Loucy (cell line): ENCODE measurements at regions not wholly inside any gene's neighbourhood (a gene's known extent, or its start where the extent isn't known, plus 50 kb on each side); places are given as distances from the start of the nearest gene placed in this dataset.

Experiments
- H2AFZ ChIP-seq: fragments of 200-600 bp; sonication (generic); 2 replicates; pipeline ENCODE4 v1.6.0; 2016; ENCODE audit warnings: antibody characterized with exemption, mild to moderate bottlenecking, low read length, moderate library complexity
- H3F3A ChIP-seq: fragments of 200-600 bp; 2 replicates; pipeline ENCODE4 v1.6.0; 2016; ENCODE audit warnings: antibody characterized with exemption, low read depth, mild to moderate bottlenecking
- H3K27me3 ChIP-seq: fragments of 200-600 bp; sonication (generic); 2 replicates; pipeline ENCODE4 v1.6.1; 2014; ENCODE audit warnings: low read length, mild to moderate bottlenecking; ENCODE audit not compliant: insufficient read depth, poor library complexity, severe bottlenecking
- H3K36me3 ChIP-seq: fragments of 200-600 bp; sonication (generic); 2 replicates; pipeline ENCODE4 v1.6.1; 2016; ENCODE audit warnings: low read length; ENCODE audit not compliant: insufficient read depth
- H3K4me1 ChIP-seq: fragments of 200-600 bp; sonication (generic); 2 replicates; pipeline ENCODE4 v1.5.1; 2014; ENCODE audit warnings: low read length, mild to moderate bottlenecking; ENCODE audit not compliant: insufficient read depth, poor library complexity, severe bottlenecking
- H3K4me2 ChIP-seq: fragments of 200-600 bp; sonication (generic); 2 replicates; pipeline ENCODE4 v1.6.0; 2014; ENCODE audit warnings: antibody characterized with exemption, low read length, low read depth, mild to moderate bottlenecking; ENCODE audit not compliant: poor library complexity, severe bottlenecking
- H3K4me3 ChIP-seq: fragments of 200-600 bp; sonication (generic); 2 replicates; pipeline ENCODE4 v1.5.1; 2014; ENCODE audit warnings: low read length, mild to moderate bottlenecking, mixed read lengths; ENCODE audit not compliant: poor library complexity, severe bottlenecking
- H3K79me2 ChIP-seq: fragments of 200-600 bp; sonication (generic); 2 replicates; pipeline ENCODE4 v1.6.1; 2014; ENCODE audit warnings: low read length; ENCODE audit not compliant: insufficient read depth
- H3K9ac ChIP-seq: fragments of 200-600 bp; sonication (generic); 2 replicates; pipeline ENCODE4 v1.6.0; 2014; ENCODE audit warnings: mild to moderate bottlenecking, low read depth, low read length, moderate library complexity; ENCODE audit not compliant: poor library complexity, severe bottlenecking
- H3K9me2 ChIP-seq: fragments of 200-600 bp; sonication (generic); replicated peaks from 2 replicates; pipeline ENCODE4 v1.6.1; 2016; ENCODE audit warnings: low read depth, low read length, mixed read lengths
- H3K9me3 ChIP-seq: fragments of 200-600 bp; sonication (generic); 2 replicates; pipeline ENCODE4 v1.6.1; 2014; ENCODE audit warnings: mild to moderate bottlenecking, antibody characterized with exemption, low read length, low read depth; ENCODE audit not compliant: insufficient read depth
- H4K20me1 ChIP-seq: fragments of 200-600 bp; sonication (generic); 2 replicates; pipeline ENCODE4 v1.6.0; 2014; ENCODE audit warnings: antibody characterized with exemption, low read length, mild to moderate bottlenecking; ENCODE audit not compliant: insufficient read depth, poor library complexity, severe bottlenecking
- EZH2phosphoT487 ChIP-seq: fragments of 200-600 bp; IDR thresholded peaks from 2 replicates; pipeline ENCODE4 v1.6.1; 2018; ENCODE audit warnings: antibody characterized with exemption, mild to moderate bottlenecking, moderate library complexity, borderline replicate concordance
- TF ChIP-seq, protein P1 (sequence below): fragments of 200-600 bp; sonication (generic); conservative IDR thresholded peaks from 2 replicates; pipeline ENCODE4 v1.5.1; 2014; ENCODE audit warnings: mild to moderate bottlenecking, antibody characterized with exemption, low read length

DNA sequence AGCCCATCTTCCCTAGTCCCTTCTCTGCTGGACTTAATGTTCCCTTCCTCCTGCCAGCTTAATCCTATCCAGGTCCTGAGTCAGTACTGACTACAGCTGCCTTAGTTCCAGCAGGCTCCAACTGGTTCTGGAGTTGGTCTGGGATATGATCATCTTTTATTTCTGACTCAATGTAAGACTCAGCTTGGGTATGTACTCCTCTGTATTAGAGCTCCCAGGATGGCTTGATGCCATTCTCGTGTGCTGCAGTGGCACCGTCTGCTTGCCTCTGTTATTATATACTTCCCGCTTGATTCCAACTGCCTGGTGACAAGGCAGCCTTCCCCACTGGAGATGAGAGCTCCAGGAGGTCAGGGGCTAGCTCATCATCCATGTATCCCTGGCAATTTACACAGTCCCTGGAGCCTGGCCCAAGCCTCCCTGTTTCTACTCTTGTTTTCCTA lies 164.4 kb upstream of the DPT start:
- Histone ChIP-seq H3K4me1 (no peaks in the 10 kb centered on the region), H3K9me2 (no peaks in the 10 kb centered on the region), H3K79me2 (no peaks in the 10 kb centered on the region), H4K20me1 (no peaks in the 10 kb centered on the region), H3K27me3 (peaks cover 53% of the 10 kb centered on the region), H3F3A (no peaks in the 10 kb centered on the region), H3K4me2 (no peak overlapping the region), H3K36me3 (no peaks in the 10 kb centered on the region), H3K9me3 (no peaks in the 10 kb centered on the region), H3K4me3 (no peak overlapping the region), H3K9ac (no peak overlapping the region), H2AFZ (no peak overlapping the region)
- TF ChIP-seq, protein P1, sequence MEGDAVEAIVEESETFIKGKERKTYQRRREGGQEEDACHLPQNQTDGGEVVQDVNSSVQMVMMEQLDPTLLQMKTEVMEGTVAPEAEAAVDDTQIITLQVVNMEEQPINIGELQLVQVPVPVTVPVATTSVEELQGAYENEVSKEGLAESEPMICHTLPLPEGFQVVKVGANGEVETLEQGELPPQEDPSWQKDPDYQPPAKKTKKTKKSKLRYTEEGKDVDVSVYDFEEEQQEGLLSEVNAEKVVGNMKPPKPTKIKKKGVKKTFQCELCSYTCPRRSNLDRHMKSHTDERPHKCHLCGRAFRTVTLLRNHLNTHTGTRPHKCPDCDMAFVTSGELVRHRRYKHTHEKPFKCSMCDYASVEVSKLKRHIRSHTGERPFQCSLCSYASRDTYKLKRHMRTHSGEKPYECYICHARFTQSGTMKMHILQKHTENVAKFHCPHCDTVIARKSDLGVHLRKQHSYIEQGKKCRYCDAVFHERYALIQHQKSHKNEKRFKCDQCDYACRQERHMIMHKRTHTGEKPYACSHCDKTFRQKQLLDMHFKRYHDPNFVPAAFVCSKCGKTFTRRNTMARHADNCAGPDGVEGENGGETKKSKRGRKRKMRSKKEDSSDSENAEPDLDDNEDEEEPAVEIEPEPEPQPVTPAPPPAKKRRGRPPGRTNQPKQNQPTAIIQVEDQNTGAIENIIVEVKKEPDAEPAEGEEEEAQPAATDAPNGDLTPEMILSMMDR, result no peak
- TF ChIP-seq EZH2phosphoT487, result no peak

DNA sequence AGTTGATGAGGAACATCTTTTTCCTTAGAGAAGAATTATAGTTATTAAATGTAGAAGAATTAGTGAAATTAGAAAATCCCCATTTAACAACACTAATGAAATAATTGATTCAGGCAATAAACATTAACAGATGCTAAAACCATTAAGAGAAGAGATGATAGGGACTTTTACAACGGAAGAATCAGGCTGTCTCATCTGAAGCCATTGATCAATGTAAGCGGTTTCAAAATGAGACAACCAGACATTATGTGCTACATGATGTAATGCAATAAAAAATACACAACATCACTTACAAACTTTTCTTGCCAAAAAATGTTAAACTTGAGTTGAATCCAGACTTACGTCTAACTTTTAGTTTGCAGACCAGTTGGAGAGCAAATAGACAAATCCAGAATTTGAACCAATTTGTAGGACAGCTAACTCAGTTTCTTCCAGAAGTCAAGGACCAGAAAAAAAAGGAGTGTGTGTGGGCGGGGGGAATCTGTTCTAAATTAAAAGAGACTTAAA lies 165.4 kb upstream of the DPT start:
- H3K9me2 ChIP-seq, result no peaks in the 10 kb centered on the region
- TF ChIP-seq, protein P1, result no peak
- no peak for TF ChIP-seq EZH2phosphoT487
- H4K20me1 ChIP-seq, result no peaks in the 10 kb centered on the region

GRCh38 chr1:168897249-168897648 lies 168.2 kb upstream of the DPT start:
- Histone ChIP-seq H3K79me2 (no peaks in the 10 kb centered on the region), H4K20me1 (no peaks in the 10 kb centered on the region), H3K9me2 (no peaks in the 10 kb centered on the region), H3K4me2 (no peak overlapping the region), H3K4me3 (no peak overlapping the region), H3K4me1 (no peaks in the 10 kb centered on the region), H3K9ac (no peak overlapping the region), H3K9me3 (no peaks in the 10 kb centered on the region), H3F3A (no peaks in the 10 kb centered on the region), H2AFZ (no peak overlapping the region), H3K27me3 (peaks cover 86% of the 10 kb centered on the region), H3K36me3 (no peaks in the 10 kb centered on the region)
- TF ChIP-seq, protein P1, result no peak
- no peak for TF ChIP-seq EZH2phosphoT487

More for the DNA sequence above, 165.4 kb upstream of the DPT start:
- Histone ChIP-seq H3K4me1 (no peaks in the 10 kb centered on the region), H3F3A (no peaks in the 10 kb centered on the region), H3K36me3 (no peaks in the 10 kb centered on the region), H3K4me3 (no peak overlapping the region), H3K27me3 (peaks cover 62% of the 10 kb centered on the region), H3K9me3 (no peaks in the 10 kb centered on the region), H2AFZ (no peak overlapping the region), H3K9ac (no peak overlapping the region), H3K79me2 (no peaks in the 10 kb centered on the region), H3K4me2 (no peak overlapping the region)
